H1 (cell line): ENCODE measurements at regions not wholly inside any gene's neighbourhood (a gene's known extent, or its start where the extent isn't known, plus 50 kb on each side); places are given as distances from the start of the nearest gene placed in this dataset.

Experiments
- CTCF ChIA-PET: fragments of 300-600 bp; sonication (Branson Sonifier 250); formaldehyde crosslinking; loops from one replicate; lab custom pipeline; 2021; ENCODE audit not compliant: partially characterized antibody; lab: Charles Lee
- POLR2A ChIA-PET: fragments of 300-600 bp; sonication (Branson Sonifier 250); formaldehyde crosslinking; loops from one replicate; lab custom pipeline; 2021; ENCODE audit warnings: inconsistent platforms; ENCODE audit not compliant: partially characterized antibody; lab: Charles Lee
- DNase-seq, 2 experiments: peaks; one replicate each; pipeline versions ENCODE4 v3.0.0 to v3.0.0-alpha.2; 2010 to 2022; ENCODE audit warnings: low spot score in 2 of 2, low read depth in 1 of 2, mixed read lengths in 1 of 2
- FAIRE-seq: peaks from 2 replicates; lab custom pipeline; 2011; peaks lifted over from hg19 to GRCh38; lab: Jason Lieb, UNC
- H2AFZ ChIP-seq: 2 replicates; pipeline ENCODE4 v1.8.1; 2012; ENCODE audit warnings: low read length, inconsistent platforms
- H2AK5ac ChIP-seq: 2 replicates; pipeline ENCODE4 v1.6.1; 2013; ENCODE audit warnings: low read depth, low read length
- H2BK120ac ChIP-seq: replicated peaks from 2 replicates; pipeline ENCODE3; 2013; ENCODE audit warnings: low read depth, low read length, inconsistent platforms
- H2BK12ac ChIP-seq: 2 replicates; pipeline ENCODE4 v1.6.1; 2013; ENCODE audit warnings: low read depth, low read length
- H2BK15ac ChIP-seq: 2 replicates; pipeline ENCODE4 v1.6.1; 2013; ENCODE audit warnings: low read length
- H2BK20ac ChIP-seq: 2 replicates; pipeline ENCODE4 v1.6.1; 2013; ENCODE audit warnings: low read length
- H2BK5ac ChIP-seq: 2 replicates; pipeline ENCODE4 v1.6.1; 2013; ENCODE audit warnings: low read depth, low read length
- H3K14ac ChIP-seq: 2 replicates; pipeline ENCODE4 v1.6.1; 2013; ENCODE audit warnings: inconsistent platforms; ENCODE audit not compliant: insufficient read length
- H3K18ac ChIP-seq: 2 replicates; pipeline ENCODE4 v1.6.1; 2013; ENCODE audit warnings: low read length; ENCODE audit errors: extremely low read depth
- H3K23ac ChIP-seq: 2 replicates; pipeline ENCODE4 v1.6.1; 2013; ENCODE audit warnings: inconsistent platforms; ENCODE audit not compliant: insufficient read length
- H3K23me2 ChIP-seq: 2 replicates; pipeline ENCODE4 v1.6.1; 2013; ENCODE audit warnings: low read depth, low read length
- H3K27ac ChIP-seq: 2 replicates; pipeline ENCODE4 v1.6.1; 2011; ENCODE audit warnings: low read depth, low read length, inconsistent platforms
- H3K27me3 ChIP-seq, 4 experiments: replicated peaks in 1 of 4; 1 replicate in 1 of 4; 2 replicates in 3 of 4; pipeline versions ENCODE4 v1.6.1 to v1.8.1; 2011 to 2013; ENCODE audit warnings: low read length in 3 of 4, mild to moderate bottlenecking in 3 of 4, inconsistent platforms in 2 of 4, mixed read lengths in 2 of 4, moderate library complexity in 1 of 4; ENCODE audit not compliant: control insufficient read depth in 3 of 4, insufficient read depth in 3 of 4; ENCODE audit errors: extremely low read depth in 1 of 4
- H3K36me3 ChIP-seq, 4 experiments: 2 replicates each; pipeline versions ENCODE4 v1.6.1 to v1.8.1; 2011 to 2013; ENCODE audit warnings: mild to moderate bottlenecking in 4 of 4, low read length in 3 of 4, moderate library complexity in 2 of 4, control low read depth in 1 of 4, inconsistent platforms in 1 of 4; ENCODE audit not compliant: insufficient read depth in 4 of 4, control insufficient read depth in 2 of 4
- H3K4ac ChIP-seq: replicated peaks from 2 replicates; pipeline ENCODE3; 2013; ENCODE audit warnings: low read length, low read depth, mixed read lengths, inconsistent platforms; ENCODE audit not compliant: insufficient read length
- H3K4me1 ChIP-seq, 4 experiments: replicated peaks in 1 of 4; 1 replicate in 1 of 4; 2 replicates in 3 of 4; pipeline versions ENCODE4 v1.6.1 to v1.8.1; 2011 to 2013; ENCODE audit warnings: low read length in 3 of 4, inconsistent platforms in 2 of 4, mixed read lengths in 1 of 4; ENCODE audit not compliant: insufficient read depth in 4 of 4, control insufficient read depth in 3 of 4
- H3K4me2 ChIP-seq, 2 experiments: 2 replicates each; pipeline versions ENCODE4 v1.6.1 to v1.8.1; 2011 to 2013; ENCODE audit warnings: low read depth in 2 of 2, low read length in 2 of 2, control low read depth in 1 of 2, inconsistent platforms in 1 of 2, mild to moderate bottlenecking in 1 of 2; ENCODE audit not compliant: insufficient read depth in 1 of 2
- H3K4me3 ChIP-seq, 4 experiments: fragments of 200-600, 300-600 bp in 1 of 4; sonication (generic), shearing (Covaris generic), sonication (Bioruptor Twin) in 1 of 4; 2 replicates each; pipeline versions ENCODE4 v1.5.1 to v1.8.1; 2011 to 2016; ENCODE audit warnings: low read length in 4 of 4, low read depth in 3 of 4, control low read depth in 2 of 4, inconsistent platforms in 2 of 4, mild to moderate bottlenecking in 2 of 4, mixed read lengths in 1 of 4, moderate library complexity in 1 of 4; ENCODE audit not compliant: insufficient read depth in 2 of 4; ENCODE audit errors: extremely low read depth in 1 of 4
- H3K56ac ChIP-seq: replicated peaks from 2 replicates; pipeline ENCODE3; 2013; ENCODE audit warnings: low read depth, mild to moderate bottlenecking, mixed read lengths, low read length, inconsistent platforms; ENCODE audit not compliant: insufficient read length
- H3K79me1 ChIP-seq: 2 replicates; pipeline ENCODE4 v1.6.1; 2013; ENCODE audit warnings: low read depth, low read length, control low read depth
- H3K79me2 ChIP-seq, 2 experiments: 2 replicates each; pipeline versions ENCODE4 v1.6.1 to v1.8.1; 2012 to 2013; ENCODE audit warnings: low read length in 2 of 2, mild to moderate bottlenecking in 2 of 2, inconsistent platforms in 1 of 2; ENCODE audit not compliant: insufficient read depth in 2 of 2, control insufficient read depth in 1 of 2
- H3K9ac ChIP-seq, 4 experiments: replicated peaks in 1 of 4; 1 replicate in 1 of 4; 2 replicates in 3 of 4; pipeline versions ENCODE4 v1.6.1 to v1.8.1; 2011 to 2013; ENCODE audit warnings: low read depth in 3 of 4, low read length in 3 of 4, control low read depth in 2 of 4, mild to moderate bottlenecking in 2 of 4, moderate library complexity in 2 of 4, inconsistent platforms in 1 of 4; ENCODE audit errors: extremely low read depth in 1 of 4
- H3K9me3 ChIP-seq, 2 experiments: 2 replicates each; pipeline versions ENCODE4 v1.6.1 to v1.8.1; 2012 to 2013; ENCODE audit warnings: mild to moderate bottlenecking in 2 of 2, moderate library complexity in 2 of 2, control low read depth in 1 of 2, inconsistent platforms in 1 of 2, low read depth in 1 of 2, low read length in 1 of 2, mixed read lengths in 1 of 2; ENCODE audit not compliant: insufficient read depth in 2 of 2
- H4K20me1 ChIP-seq, 2 experiments: replicated peaks in 1 of 2; 2 replicates each; pipeline versions ENCODE3 to v1.8.1; 2011 to 2013; ENCODE audit warnings: inconsistent platforms in 2 of 2, low read length in 2 of 2, mild to moderate bottlenecking in 1 of 2; ENCODE audit not compliant: insufficient read depth in 2 of 2, control insufficient read depth in 1 of 2
- H4K5ac ChIP-seq: 2 replicates; pipeline ENCODE4 v1.6.1; 2013; ENCODE audit warnings: low read length, low read depth, mixed read lengths, inconsistent platforms; ENCODE audit not compliant: insufficient read length
- H4K8ac ChIP-seq: 2 replicates; pipeline ENCODE4 v1.8.0; 2013; ENCODE audit warnings: mild to moderate bottlenecking, moderate library complexity, low read length, inconsistent platforms; ENCODE audit not compliant: insufficient read depth; ENCODE audit errors: extremely low read depth
- H4K91ac ChIP-seq: replicated peaks from 2 replicates; pipeline ENCODE3; 2013; ENCODE audit warnings: low read length, mixed read lengths, inconsistent platforms; ENCODE audit not compliant: insufficient read length
- CREB1 ChIP-seq: IDR thresholded peaks from 2 replicates; pipeline ENCODE4 v1.6.1; 2012; ENCODE audit warnings: inconsistent platforms
- CTBP2 ChIP-seq: IDR thresholded peaks from 2 replicates; pipeline ENCODE4 v1.7.0; 2011; ENCODE audit warnings: borderline replicate concordance, mild to moderate bottlenecking, moderate library complexity, mixed read lengths, low read length; ENCODE audit not compliant: insufficient read depth, insufficient read length
- EZH2 ChIP-seq: fragments of 200-600 bp; sonication (generic); IDR thresholded peaks from 2 replicates; pipeline ENCODE4 v1.7.1; 2012; ENCODE audit warnings: low read depth, mild to moderate bottlenecking, moderate library complexity, low read length, inconsistent platforms; ENCODE audit not compliant: severe bottlenecking
- HDAC2 ChIP-seq, 2 experiments: fragments of 300-600 bp in 1 of 2; sonication (generic) in 1 of 2; IDR thresholded peaks; 2 replicates each; pipeline ENCODE4 v1.6.1; 2011 to 2012; ENCODE audit warnings: low read depth in 2 of 2, low read length in 2 of 2, mild to moderate bottlenecking in 2 of 2, moderate library complexity in 2 of 2, borderline replicate concordance in 1 of 2, inconsistent platforms in 1 of 2
- JUND ChIP-seq: IDR thresholded peaks from 2 replicates; pipeline ENCODE4 v1.6.1; 2011; ENCODE audit warnings: mild to moderate bottlenecking, improper control_type of control experiment, low read length
- KDM4A ChIP-seq: IDR thresholded peaks from one replicate; pipeline ENCODE4 v1.7.1; 2012; ENCODE audit warnings: low read depth, mild to moderate bottlenecking, moderate library complexity, low read length, inconsistent platforms; ENCODE audit not compliant: severe bottlenecking
- KDM5A ChIP-seq: fragments of 200-600 bp; IDR thresholded peaks from 2 replicates; pipeline ENCODE4 v1.7.1; 2012; ENCODE audit warnings: mild to moderate bottlenecking, low read length, inconsistent platforms, mixed read lengths
- NRF1 ChIP-seq: IDR thresholded peaks from 2 replicates; pipeline ENCODE4 v1.6.1; 2011; ENCODE audit warnings: mild to moderate bottlenecking, low read depth, low read length, improper control_type of control experiment
- SP4 ChIP-seq: IDR thresholded peaks from 2 replicates; pipeline ENCODE4 v1.6.1; 2012; ENCODE audit warnings: low read length, inconsistent platforms
- TAF1 ChIP-seq: IDR thresholded peaks from 2 replicates; pipeline ENCODE4 v1.6.1; 2011; ENCODE audit warnings: mild to moderate bottlenecking, low read depth, low read length
- TAF7 ChIP-seq: optimal IDR thresholded peaks from 2 replicates; pipeline ENCODE3; 2011; ENCODE audit warnings: low read depth, mild to moderate bottlenecking, inconsistent platforms, low read length, moderate library complexity, borderline replicate concordance
- TBP ChIP-seq: IDR thresholded peaks from 2 replicates; pipeline ENCODE4 v1.6.1; 2011; ENCODE audit warnings: low read depth, low read length, improper control_type of control experiment
- WGBS, 2 experiments: shearing (Covaris generic) in 1 of 2; methylation state at CpG; one replicate each; pipeline versions ENCODE4 v1.1.6 to v1.1.7; 2013 to 2015; ENCODE audit warnings: low lambda C conversion rate in 2 of 2, mixed read lengths in 2 of 2, inconsistent platforms in 1 of 2, low coverage in 1 of 2, missing lambda C conversion rate in 1 of 2; ENCODE audit not compliant: insufficient replicate concordance in 2 of 2, insufficient coverage in 1 of 2, insufficient read length in 1 of 2; ENCODE audit errors: extremely low coverage in 1 of 2, missing lambda C conversion rate in 1 of 2; 5-methylcytosine and 5-hydroxymethylcytosine counted together

DNA sequence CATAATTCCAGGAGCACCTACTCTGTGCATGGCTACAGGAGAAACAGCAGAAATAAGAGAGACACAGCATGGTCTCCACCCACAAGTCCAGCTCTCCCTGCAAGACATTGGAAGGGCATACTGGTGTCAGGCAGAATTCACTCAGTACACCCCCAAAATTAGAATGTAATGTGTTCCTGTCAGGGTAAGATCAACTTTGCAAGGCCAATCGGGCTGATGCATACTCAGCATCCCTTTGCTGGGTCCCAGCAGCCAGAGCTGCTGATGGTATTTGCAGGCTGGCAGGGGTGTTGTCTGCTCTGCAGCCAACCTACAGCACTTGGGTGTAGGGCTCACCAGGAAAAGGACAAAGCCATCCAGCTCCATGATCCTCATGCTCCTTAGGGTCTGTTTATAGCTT lies 295.4 kb upstream of the STS start:
- POLR2A ChIA-PET: no interaction called here

More for the DNA sequence above, 295.4 kb upstream of the STS start:
- Histone ChIP-seq H3K4me1 (peaks cover 0 to 15% (median 0%) of the 10 kb centered on the region in 4 experiments; a peak in 1 of 7 replicates), H3K9me3 (peaks cover 3 to 5% of the 10 kb centered on the region in 2 experiments; a peak in 1 of 4 replicates), H2BK5ac (no peak overlapping the region; the same call in 1 of the 2 replicates), H2AFZ (no peak overlapping the region), H3K36me3 (no peaks in the 10 kb centered on the region; a peak in 1 of 8 replicates), H2BK120ac (peak overlapping the region; percentile 75), H3K27me3 (no peaks in the 10 kb centered on the region), H4K20me1 (no peaks in the 10 kb centered on the region), H3K4me2 (no peak overlapping the region), H3K9ac (no peak overlapping the region), H3K27ac (no peak overlapping the region), H3K4ac (no peak overlapping the region), H4K91ac (peak overlapping the region; percentile 52), H3K23ac (no peak overlapping the region), H3K23me2 (no peaks in the 10 kb centered on the region), H3K79me2 (no peaks in the 10 kb centered on the region), H4K5ac (no peak overlapping the region), H4K8ac (no peak overlapping the region), H3K56ac (no peak overlapping the region), H2BK20ac (peak overlapping the region; percentile 86; the same call in 1 of the 2 replicates), H2BK15ac (no peak overlapping the region), H3K4me3 (no peak overlapping the region), H3K18ac (no peak overlapping the region; the same call in 1 of the 2 replicates), H3K14ac (no peak overlapping the region), H2AK5ac (no peak overlapping the region), H2BK12ac (no peak overlapping the region; the same call in 1 of the 2 replicates), H3K79me1 (no peaks in the 10 kb centered on the region)
- no peak for FAIRE-seq
- CTCF ChIA-PET: no interaction called here
- DNase-seq: no peak
- 71% methylated on average over 1 of the region's 1 CpG; no CpG with 5 or more reads in 1 of the 2 experiments for WGBS, 2 experiments
- TF ChIP-seq JUND (no peak), TAF1 (no peak), NRF1 (no peak), SP4 (no peak), TAF7 (no peak), HDAC2 (IDR thresholded peaks at IDR 0.05; ENCODE audit: borderline replicate concordance in 1 of 2, low read depth in 2 of 2, low read length in 2 of 2) (no peak), CTBP2 (no peak), CREB1 (no peak), TBP (no peak), KDM5A (no peak), KDM4A (no peak), EZH2 (no peak)
